ENCODE measurements at regions not wholly inside any gene's neighbourhood (a gene's known extent, or its start where the extent isn't known, plus 50 kb on each side); places are given as distances from the start of the nearest gene placed in this dataset.
"Not testable (repeated sequence)": the region's sequence is repeated elsewhere in the genome, so short reads cannot be mapped to it uniquely, and the experiment has no call there.

GRCh38 chr3:8319935-8320634 lies 181.5 kb upstream of the LMCD1 start:
- no peak for TF ChIP-seq CTCF (IDR thresholded peaks at IDR 0.05; ENCODE audit: unreplicated experiment in 3 of 3)
- Mint-ChIP-seq H3K27me3 (ENCODE audit: low read depth) (no peaks in the 10 kb centered on the region), H3K4me1 (peaks cover 4% of the 10 kb centered on the region), H3K27ac (no peak overlapping the region), H3K36me3 (ENCODE audit: low read depth) (no peaks in the 10 kb centered on the region), H3K4me3 (no peak overlapping the region), H3K9me3 (peaks cover 3% of the 10 kb centered on the region)

- Mint-ChIP-seq H3K27ac (no peak overlapping the region), H3K36me3 (ENCODE audit: low read depth) (no peaks in the 10 kb centered on the region), H3K4me3 (no peak overlapping the region), H3K9me3 (peaks cover 7% of the 10 kb centered on the region), H3K27me3 (ENCODE audit: low read depth) (no peaks in the 10 kb centered on the region), H3K4me1 (peaks cover 11% of the 10 kb centered on the region)
- no peak for TF ChIP-seq CTCF (IDR thresholded peaks at IDR 0.05; ENCODE audit: unreplicated experiment in 3 of 3)
These were observed 180.7 kb upstream of the LMCD1 start for GRCh38 chr3:8320711-8321458.

DNA sequence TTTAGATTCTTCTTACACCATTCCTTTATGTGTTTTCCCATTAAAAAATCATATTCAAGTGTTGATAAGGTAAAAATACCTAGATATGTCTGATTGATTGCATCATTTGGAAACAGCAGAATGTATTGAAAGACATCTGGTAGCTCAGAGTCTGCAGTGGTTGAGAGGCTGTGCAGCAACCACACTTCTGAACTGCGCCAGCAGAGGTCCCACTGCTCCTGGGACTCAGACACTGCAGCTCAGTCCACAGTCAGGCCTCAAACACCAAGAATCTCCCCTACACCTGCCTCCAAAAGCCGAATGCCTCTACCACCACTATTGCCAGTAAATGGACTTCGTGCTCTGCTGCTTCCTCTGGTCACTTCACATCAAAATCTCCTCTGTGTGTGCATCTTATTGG lies 176.9 kb upstream of the LMCD1 start:
- Mint-ChIP-seq H3K36me3 (ENCODE audit: low read depth) (no peaks in the 10 kb centered on the region), H3K9me3 (peaks cover 7% of the 10 kb centered on the region), H3K27me3 (ENCODE audit: low read depth) (no peaks in the 10 kb centered on the region), H3K4me1 (peaks cover 25% of the 10 kb centered on the region), H3K27ac (peak overlapping the region in 2 of 3 experiments; percentile 82 to 86), H3K4me3 (no peak overlapping the region)
- peak; percentile 12 to 20 (median 16) for TF ChIP-seq CTCF (IDR thresholded peaks at IDR 0.05; ENCODE audit: unreplicated experiment in 3 of 3)

DNA sequence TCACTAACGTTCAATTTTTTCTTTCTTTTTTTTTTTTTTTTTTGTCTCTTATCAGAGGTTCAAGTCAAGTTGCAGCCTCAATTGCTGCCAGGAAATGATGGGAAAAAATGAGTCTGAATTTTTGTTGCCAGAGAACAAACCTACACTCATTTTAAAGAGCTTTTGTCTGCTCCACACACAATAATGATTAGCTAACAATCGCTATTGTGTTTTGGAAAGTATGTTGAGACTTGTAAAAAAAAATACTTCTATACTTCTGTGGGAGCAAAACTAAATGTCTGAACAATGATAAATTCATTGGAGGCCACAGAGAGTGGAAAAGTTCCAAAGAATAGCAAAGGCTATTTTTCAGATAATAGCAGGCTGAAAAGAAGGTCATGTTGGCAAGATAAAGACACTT lies 176.3 kb upstream of the LMCD1 start:
- TF ChIP-seq CTCF (IDR thresholded peaks at IDR 0.05; ENCODE audit: unreplicated experiment in 3 of 3), result no peak
- no peaks in the 10 kb centered on the region for H3K27me3 Mint-ChIP-seq (ENCODE audit: low read depth)
- peaks cover 7% of the 10 kb centered on the region for H3K9me3 Mint-ChIP-seq
- no peak overlapping the region for H3K4me3 Mint-ChIP-seq
- H3K4me1 Mint-ChIP-seq, result peaks cover 28% of the 10 kb centered on the region
- H3K36me3 Mint-ChIP-seq (ENCODE audit: low read depth), result no peaks in the 10 kb centered on the region
- peak overlapping the region in 2 of 3 experiments; percentile 82 to 86 for H3K27ac Mint-ChIP-seq

DNA sequence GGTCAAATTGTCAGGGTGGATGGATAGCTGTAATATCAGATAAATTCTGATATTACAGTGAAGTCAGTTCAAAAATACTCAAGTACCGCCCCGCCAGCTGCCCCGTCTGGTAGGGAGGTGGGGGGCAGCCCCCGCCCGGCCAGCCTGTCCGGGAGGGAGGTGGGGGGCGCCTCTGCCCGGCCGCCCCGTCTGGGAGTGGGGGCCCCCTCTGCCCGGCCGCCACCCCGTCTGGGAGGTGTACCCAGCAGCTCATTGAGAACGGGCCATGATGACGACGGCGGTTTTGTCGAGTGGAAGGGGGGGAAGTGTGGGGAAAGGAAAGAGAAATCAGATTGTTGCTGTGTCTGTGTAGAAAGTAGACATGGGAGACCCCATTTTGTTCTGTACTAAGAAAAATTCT lies 175.8 kb upstream of the LMCD1 start:
- Mint-ChIP-seq H3K4me1 (peaks cover 28% of the 10 kb centered on the region), H3K27ac (peak overlapping the region in 2 of 3 experiments; percentile 76 to 82)
- H3K27me3 Mint-ChIP-seq (ENCODE audit: low read depth); H3K4me3 Mint-ChIP-seq; H3K36me3 Mint-ChIP-seq (ENCODE audit: low read depth); H3K9me3 Mint-ChIP-seq: not testable (repeated sequence)

DNA sequence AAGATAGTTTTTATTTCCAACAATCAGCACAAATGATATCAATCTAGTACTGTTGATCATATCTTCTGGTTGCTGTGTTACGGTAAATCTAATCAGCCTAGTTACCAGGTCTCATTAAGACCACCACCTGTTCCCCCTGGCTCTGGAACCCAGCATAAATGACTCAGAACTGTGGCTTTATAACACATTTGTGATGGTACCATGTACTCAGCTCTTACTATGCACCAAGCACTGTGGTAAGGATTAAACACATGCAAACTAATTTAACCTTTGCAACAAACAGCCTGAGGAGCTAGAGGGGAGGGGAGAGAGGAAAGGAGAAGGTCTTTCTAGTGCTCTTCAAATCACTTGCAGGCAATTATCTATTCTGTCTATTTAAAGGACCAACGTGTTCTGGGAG lies 173.9 kb upstream of the LMCD1 start:
- H3K9me3 Mint-ChIP-seq, result peaks cover 7% of the 10 kb centered on the region
- H3K4me3 Mint-ChIP-seq, result no peak overlapping the region
- H3K27me3 Mint-ChIP-seq (ENCODE audit: low read depth), result no peaks in the 10 kb centered on the region
- no peak for TF ChIP-seq CTCF (IDR thresholded peaks at IDR 0.05; ENCODE audit: unreplicated experiment in 3 of 3)
- no peaks in the 10 kb centered on the region for H3K36me3 Mint-ChIP-seq (ENCODE audit: low read depth)
- H3K27ac Mint-ChIP-seq, result peak overlapping the region in 1 of 3 experiments; percentile 81
- peaks cover 28% of the 10 kb centered on the region for H3K4me1 Mint-ChIP-seq

Data from nephron (organoid).